IPS-11a (cell line): ENCODE measurements at regions not wholly inside any gene's neighbourhood (a gene's known extent, or its start where the extent isn't known, plus 50 kb on each side); places are given as distances from the start of the nearest gene placed in this dataset.

Source experiments
- H3K4me3 ChIP-seq: one replicate; pipeline ENCODE4 v1.5.1; 2013; ENCODE audit warnings: low read depth, low read length, control low read depth

DNA sequence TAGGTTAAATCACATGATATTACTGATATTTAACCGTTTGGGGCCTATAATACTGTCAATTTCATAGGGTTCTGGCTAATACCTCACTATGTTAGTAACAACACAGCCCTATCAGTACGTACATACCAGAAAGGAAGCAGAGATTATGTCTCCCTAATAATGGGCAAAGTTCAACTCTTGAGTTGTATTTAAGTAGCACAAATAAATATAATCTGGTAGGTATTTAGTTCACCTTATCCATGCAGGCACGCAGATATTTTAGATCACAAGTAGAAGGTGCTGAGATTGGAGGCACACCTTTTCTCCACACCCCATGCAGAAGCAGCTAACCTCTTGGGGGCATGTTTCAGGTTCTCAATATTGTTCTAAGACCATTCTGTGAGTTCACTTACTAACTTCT lies 118.9 kb downstream of the IRS1 start:
- H3K4me3 ChIP-seq = no peak overlapping the region

DNA sequence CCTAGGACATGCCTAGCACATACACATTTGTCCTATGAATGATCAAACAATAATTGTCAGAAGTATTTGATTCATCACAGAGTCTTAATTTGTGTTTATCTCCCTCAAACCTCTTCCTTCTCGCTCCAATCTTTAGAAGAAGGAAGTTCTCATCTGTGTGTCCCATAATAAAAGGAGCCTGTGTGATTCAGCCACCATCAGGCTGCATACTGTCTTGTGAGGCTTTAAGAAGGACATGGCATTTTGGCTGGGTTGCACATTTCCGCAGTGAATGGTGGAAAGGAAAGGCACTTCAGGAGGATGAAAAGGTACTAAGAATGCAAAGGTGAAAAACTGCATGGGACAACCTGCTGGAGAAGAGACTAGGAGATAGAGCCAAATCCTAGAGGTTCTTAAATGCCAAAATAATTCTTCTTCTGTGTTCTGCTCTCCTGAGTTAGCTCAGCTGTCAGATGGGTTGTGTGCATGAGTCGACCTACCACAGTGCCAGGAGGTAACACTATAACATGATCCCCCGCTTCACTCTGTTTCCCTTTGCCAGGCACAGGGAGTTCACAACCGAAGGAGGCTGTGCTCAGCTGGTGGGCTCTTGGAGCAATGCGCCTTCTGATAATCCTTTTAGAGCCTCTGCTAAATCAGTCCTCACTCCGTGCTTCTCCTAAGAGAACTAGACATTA lies 120.1 kb downstream of the IRS1 start:
- no peak overlapping the region for H3K4me3 ChIP-seq

DNA sequence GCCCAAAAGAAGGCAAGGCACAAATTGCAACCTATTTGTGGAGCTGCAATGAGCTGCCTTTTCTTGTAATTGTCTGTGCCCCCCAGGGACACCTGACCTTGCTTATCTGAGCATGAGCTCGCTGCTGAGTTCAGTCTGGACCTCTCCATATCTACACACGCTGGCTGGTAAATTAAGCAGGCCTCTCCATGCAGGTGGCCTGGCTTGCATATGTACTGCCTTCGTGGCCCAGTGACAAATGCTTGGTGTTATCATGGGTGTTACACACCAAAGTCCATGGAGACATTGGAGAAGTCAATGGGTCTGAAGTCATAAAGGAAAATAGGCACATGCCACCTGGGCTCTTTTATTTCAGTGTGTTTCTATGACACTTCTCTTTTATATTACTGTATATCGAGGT lies 121.2 kb downstream of the IRS1 start:
- H3K4me3 ChIP-seq = no peak overlapping the region

GRCh38 chr2:226677080-226677479 lies 122.5 kb downstream of the IRS1 start:
- H3K4me3 ChIP-seq = no peak overlapping the region

GRCh38 chr2:226676618-226677017 lies 123.0 kb downstream of the IRS1 start:
- no peak overlapping the region for H3K4me3 ChIP-seq

- H3K4me3 ChIP-seq = no peak overlapping the region
These were observed 125.5 kb downstream of the IRS1 start for GRCh38 chr2:226674123-226674522.

DNA sequence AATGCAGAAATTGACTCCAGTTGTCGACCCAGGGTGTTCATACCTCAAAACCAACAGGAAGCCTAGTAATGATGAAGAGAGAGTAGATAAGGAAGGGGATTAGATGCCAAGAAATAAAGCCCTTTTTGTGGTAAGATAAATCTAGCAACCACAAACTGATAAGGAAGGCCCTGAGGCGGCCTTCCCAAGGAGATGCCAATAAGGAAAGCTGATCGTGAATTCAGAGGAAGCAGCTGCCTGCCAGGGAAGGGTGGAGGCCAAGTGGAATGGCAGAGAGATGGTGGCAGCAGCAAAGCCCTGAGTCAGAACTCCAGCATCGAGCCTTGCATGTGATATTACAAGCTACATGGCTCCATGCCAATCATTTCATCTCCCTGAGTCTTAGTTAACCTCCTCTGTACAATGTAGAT lies 126.3 kb downstream of the IRS1 start:
- no peak overlapping the region for H3K4me3 ChIP-seq

- no peak overlapping the region for H3K4me3 ChIP-seq
These were observed 128.4 kb downstream of the IRS1 start for GRCh38 chr2:226671141-226671676.

DNA sequence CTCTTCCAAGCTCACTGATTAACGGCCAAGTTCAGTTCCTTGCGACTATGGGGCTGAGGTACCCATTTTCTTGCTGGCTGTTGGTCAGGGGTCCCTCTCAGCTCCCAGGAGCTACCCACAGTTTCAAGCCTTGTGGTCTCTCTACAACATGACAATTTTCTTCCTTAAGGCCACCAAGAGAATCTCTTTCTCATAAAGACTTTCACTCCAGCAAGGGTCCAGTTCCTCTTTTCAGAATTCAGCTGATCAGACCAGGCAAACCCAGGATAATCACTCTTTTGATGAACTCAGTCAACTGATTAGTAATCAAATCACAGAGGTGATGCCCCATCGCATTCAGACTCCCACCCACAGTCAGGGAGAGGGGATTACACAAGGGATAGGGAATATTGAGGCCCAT lies 129.7 kb downstream of the IRS1 start:
- H3K4me3 ChIP-seq = no peak overlapping the region

DNA sequence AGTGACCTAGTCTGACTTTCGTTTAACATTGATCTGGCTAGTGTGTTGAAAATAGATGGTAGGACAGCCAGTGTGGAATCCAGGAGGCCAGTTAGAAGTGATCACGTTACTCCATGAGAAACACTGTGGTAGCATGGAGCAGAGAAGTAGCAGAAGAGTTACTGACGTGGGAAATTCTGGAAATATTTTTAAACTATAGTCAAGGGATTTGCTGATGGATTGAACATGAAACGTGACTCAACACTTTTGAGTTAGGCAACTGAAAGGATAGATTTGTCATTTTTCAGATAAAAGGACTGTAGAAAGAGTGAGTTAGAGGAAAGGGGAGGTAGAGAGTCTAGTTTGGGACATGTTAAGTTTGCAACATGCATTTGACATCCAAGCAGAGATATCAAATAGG lies 130.4 kb downstream of the IRS1 start:
- H3K4me3 ChIP-seq = no peak overlapping the region

- no peak overlapping the region for H3K4me3 ChIP-seq
These were observed 131.9 kb downstream of the IRS1 start for GRCh38 chr2:226667736-226668135.

DNA sequence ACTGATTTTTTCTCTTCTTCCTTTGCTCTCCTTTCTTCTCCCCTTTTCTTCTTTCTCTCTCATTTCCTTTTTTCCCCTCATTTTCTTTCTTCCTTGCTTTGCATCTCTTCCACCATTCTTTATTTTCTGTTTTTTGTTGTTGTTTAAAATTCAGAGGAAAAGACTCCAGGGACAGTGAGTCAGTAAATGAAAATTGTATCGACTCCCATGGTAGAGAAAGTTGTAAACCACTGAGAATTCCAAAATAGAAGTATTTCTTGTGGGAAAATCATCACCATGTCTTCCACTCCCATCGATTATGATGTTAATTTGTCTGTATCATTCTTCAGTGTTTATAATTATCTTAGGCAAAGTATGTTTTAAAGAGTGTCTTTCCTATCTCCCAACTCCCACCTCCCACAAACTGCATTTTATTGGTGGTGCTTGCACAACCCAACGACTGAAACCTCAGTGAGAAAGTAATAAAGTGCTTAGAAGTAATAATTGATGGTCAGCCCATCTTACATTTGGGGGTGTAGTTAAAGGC lies 134.3 kb downstream of the IRS1 start:
- no peak overlapping the region for H3K4me3 ChIP-seq

GRCh38 chr2:226664661-226665060 lies 135.0 kb downstream of the IRS1 start:
- no peak overlapping the region for H3K4me3 ChIP-seq

DNA sequence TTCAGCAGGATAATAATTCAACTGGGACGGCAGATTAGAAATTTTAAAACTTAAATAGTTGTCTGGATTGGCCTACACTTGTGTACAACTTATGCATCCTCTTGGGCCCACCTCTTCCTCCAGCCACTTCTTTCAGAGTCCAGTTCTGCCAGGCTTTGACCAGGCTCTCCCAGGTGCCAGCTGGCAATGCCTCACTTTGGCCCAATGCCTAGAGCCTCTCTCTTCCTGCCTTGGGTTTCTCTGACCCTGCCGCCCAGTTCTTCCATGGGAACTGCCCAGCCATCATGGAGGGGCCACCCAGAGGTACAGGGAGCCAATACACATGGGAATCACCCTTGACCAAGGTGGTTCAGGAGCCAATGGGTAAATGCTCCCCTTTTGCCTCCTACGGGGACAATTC lies 135.5 kb downstream of the IRS1 start:
- H3K4me3 ChIP-seq = no peak overlapping the region

DNA sequence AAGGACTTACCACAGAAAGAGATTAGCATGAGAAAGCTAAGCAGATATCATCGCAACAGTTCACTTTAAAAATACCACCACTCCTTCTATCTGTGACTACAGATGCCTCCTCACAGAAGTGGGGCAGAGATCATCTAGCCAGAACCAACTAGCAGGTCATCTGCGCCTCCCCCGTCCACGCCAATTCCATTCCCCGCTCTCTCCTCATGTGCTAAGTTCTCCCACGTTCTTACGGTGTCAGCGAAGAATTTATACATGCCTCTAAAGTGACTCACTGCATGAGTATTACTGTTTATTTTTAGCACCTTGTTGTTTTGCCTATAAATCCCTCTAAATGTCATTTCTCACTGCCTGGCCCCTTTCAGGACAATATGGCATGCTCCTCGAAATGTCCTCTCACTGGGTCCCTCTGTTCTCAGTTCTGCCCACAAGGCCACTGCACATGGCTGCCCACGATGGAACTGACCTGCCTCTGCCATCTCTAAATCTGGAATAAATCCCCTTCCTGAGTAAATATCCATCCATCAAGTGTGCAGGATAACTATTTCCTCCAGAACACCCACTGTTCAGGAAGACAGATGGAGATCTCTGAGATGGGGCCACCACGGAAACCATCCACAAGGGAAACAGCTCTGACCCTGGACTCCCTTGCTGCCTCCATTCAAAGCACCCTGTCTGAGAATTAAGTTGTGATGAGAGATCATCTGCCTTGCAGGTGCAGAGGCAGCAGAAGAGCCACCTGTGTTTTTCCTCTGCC lies 137.7 kb downstream of the IRS1 start:
- no peak overlapping the region for H3K4me3 ChIP-seq

DNA sequence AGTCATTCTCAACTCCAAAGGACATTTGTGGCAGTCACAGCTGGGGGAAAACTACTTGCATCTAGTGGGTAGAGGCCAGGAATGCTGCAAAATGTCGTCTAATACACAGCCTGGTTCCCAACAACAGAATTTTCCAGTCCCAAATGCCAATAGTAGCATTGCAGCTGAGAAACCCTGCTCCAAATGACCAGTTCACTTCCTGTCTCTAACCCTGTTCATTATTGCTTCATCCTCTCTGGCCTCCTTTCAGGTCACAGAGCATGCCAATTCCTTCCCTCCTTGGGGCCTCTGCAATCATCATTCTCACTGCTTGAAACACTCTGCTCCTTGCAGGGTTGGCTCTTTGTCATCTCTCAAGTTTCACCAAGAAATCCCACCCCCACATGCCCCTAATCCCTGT lies 139.1 kb downstream of the IRS1 start:
- no peak overlapping the region for H3K4me3 ChIP-seq

DNA sequence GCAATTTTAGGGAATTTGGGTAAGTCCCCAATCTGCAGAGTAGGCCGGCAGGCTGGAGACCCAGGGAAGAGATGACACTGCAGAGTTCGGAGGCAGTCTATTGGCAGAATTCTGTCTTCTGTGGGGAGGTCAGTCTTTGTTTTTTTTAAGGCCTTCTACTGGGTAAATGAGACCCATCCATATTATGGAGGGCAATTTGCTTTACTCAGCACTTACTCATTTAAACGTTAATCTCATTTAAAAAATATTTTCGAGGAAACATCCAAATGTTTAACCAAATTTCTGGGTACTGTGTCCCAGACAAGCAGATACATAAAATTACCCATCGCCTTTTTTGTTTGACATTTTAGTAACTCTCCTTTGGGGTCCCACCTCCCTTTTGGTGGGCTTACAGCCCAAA lies 139.5 kb downstream of the IRS1 start:
- H3K4me3 ChIP-seq = no peak overlapping the region

- H3K4me3 ChIP-seq = no peak overlapping the region
These were observed 140.2 kb downstream of the IRS1 start for GRCh38 chr2:226659410-226659809.

- no peak overlapping the region for H3K4me3 ChIP-seq
These were observed 141.1 kb downstream of the IRS1 start for GRCh38 chr2:226658555-226658954.

DNA sequence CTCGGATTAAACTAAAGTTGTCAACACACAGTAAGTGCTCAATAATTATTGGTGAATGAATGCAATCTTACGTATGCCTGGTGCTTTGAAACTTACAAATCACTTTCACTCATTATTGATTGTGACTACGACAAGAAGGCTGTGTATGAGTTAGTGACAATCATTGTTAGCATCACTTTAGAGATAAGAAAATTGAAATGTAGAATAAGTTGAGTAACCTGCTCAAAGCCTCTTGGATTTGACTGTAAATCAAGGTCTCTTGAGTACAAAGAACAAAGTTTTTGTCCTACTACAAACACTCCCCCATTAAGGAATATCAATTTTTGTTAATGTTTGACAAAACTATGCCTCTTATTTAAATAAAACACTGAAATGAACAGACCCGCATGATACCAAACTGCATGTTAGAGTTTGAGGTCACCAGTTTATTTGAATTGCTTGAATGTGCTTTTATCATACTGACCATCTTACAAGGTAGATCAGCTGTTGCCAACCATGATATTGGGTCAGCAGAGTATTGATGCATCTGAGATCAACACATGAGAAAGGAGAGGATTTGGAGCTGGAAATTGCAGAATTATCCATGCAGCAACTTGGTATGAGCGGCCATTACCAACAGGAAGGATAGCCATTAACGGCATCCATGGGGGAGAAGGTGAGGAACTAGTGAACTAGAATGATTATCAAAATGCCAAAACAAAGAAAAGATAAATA lies 142.1 kb downstream of the IRS1 start:
- H3K4me3 ChIP-seq = no peak overlapping the region

GRCh38 chr2:226656367-226656766 lies 143.3 kb downstream of the IRS1 start:
- no peak overlapping the region for H3K4me3 ChIP-seq

DNA sequence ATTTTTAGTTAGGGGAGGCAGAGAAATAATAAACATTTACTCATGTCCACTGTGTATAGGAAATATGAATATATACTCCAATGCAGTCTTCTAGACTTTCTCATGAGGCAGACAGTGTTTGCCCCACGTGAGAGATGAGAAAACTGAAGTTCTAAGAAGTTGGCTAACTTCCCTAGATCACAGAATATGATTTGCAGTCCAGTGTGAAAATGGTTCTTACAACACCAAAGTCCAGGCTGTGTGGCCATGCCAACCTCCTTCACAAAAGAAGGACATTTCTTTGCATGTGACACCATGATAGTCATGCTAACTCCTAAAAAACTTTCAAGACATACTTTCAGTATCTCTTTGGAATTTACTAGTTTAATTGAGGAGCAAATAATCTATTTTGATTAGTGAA lies 143.7 kb downstream of the IRS1 start:
- no peak overlapping the region for H3K4me3 ChIP-seq
